Activated CD4-positive, CD25-positive, alpha-beta regulatory T cell treated with anti-CD3 and anti-CD28 coated beads, Interleukin-2, amount 50 U/mL, for 72 hours (primary cell): ENCODE measurements at regions not wholly inside any gene's neighbourhood (a gene's known extent, or its start where the extent isn't known, plus 50 kb on each side); places are given as distances from the start of the nearest gene placed in this dataset.
"Not testable (repeated sequence)": the region's sequence is repeated elsewhere in the genome, so short reads cannot be mapped to it uniquely, and the experiment has no call there.

Experiments
- DNase-seq: peaks from one replicate; pipeline ENCODE4 v3.0.0; 2021

GRCh38 chr16:65702707-65703402, 581.0 kb upstream of the CDH11 start:
- DNase-seq, result no peak

- DNase-seq, result no peak
These were observed 578.7 kb upstream of the CDH11 start for GRCh38 chr16:65700596-65700995.

- no peak for DNase-seq
These were observed 577.0 kb upstream of the CDH11 start for GRCh38 chr16:65698791-65699321.

GRCh38 chr16:65697521-65697920, 575.7 kb upstream of the CDH11 start:
- no peak for DNase-seq

- no peak for DNase-seq
These were observed 575.2 kb upstream of the CDH11 start for GRCh38 chr16:65697065-65697464.

GRCh38 chr16:65691846-65692245, 570.0 kb upstream of the CDH11 start:
- DNase-seq, result not testable (repeated sequence)

GRCh38 chr16:65689726-65690125, 567.9 kb upstream of the CDH11 start:
- no peak for DNase-seq

- DNase-seq, result no peak
These were observed 566.4 kb upstream of the CDH11 start for GRCh38 chr16:65688301-65688700.

GRCh38 chr16:65684230-65684629, 562.4 kb upstream of the CDH11 start:
- no peak for DNase-seq

GRCh38 chr16:65681406-65681805, 559.5 kb upstream of the CDH11 start:
- DNase-seq, result no peak

- DNase-seq, result no peak
These were observed 557.9 kb upstream of the CDH11 start for GRCh38 chr16:65679785-65680184.

- DNase-seq, result no peak
These were observed 553.3 kb upstream of the CDH11 start for GRCh38 chr16:65675161-65675560.

GRCh38 chr16:65672960-65673359, 551.1 kb upstream of the CDH11 start:
- DNase-seq, result no peak

- DNase-seq, result no peak
These were observed 549.2 kb upstream of the CDH11 start for GRCh38 chr16:65671071-65671470.

- DNase-seq, result no peak
These were observed 546.3 kb upstream of the CDH11 start for GRCh38 chr16:65668064-65668595.

GRCh38 chr16:65667011-65667578, 545.2 kb upstream of the CDH11 start:
- DNase-seq, result no peak

- no peak for DNase-seq
These were observed 544.5 kb upstream of the CDH11 start for GRCh38 chr16:65666132-65666941.

- no peak for DNase-seq
These were observed 543.7 kb upstream of the CDH11 start for GRCh38 chr16:65665586-65665985.

GRCh38 chr16:65663774-65664173, 541.9 kb upstream of the CDH11 start:
- no peak for DNase-seq

GRCh38 chr16:65662256-65662655, 540.4 kb upstream of the CDH11 start:
- DNase-seq, result no peak

GRCh38 chr16:65661558-65661957, 539.7 kb upstream of the CDH11 start:
- no peak for DNase-seq

- no peak for DNase-seq
These were observed 538.5 kb upstream of the CDH11 start for GRCh38 chr16:65660390-65660789.

- no peak for DNase-seq
These were observed 537.9 kb upstream of the CDH11 start for GRCh38 chr16:65659758-65660157.

- no peak for DNase-seq
These were observed 536.9 kb upstream of the CDH11 start for GRCh38 chr16:65658787-65659220.
